GM10266 (cell line): ENCODE measurements at regions not wholly inside any gene's neighbourhood (a gene's known extent, or its start where the extent isn't known, plus 50 kb on each side); places are given as distances from the start of the nearest gene placed in this dataset.

Experiments
- DNase-seq: peaks from one replicate; pipeline ENCODE4 v3.0.0; 2012; ENCODE audit errors: extremely low spot score
- CTCF ChIP-seq: IDR thresholded peaks from 2 replicates; pipeline ENCODE4 v1.5.1; 2012; ENCODE audit warnings: mild to moderate bottlenecking, low read depth; ENCODE audit not compliant: control insufficient read depth, insufficient read depth; ENCODE audit errors: missing control alignments

DNA sequence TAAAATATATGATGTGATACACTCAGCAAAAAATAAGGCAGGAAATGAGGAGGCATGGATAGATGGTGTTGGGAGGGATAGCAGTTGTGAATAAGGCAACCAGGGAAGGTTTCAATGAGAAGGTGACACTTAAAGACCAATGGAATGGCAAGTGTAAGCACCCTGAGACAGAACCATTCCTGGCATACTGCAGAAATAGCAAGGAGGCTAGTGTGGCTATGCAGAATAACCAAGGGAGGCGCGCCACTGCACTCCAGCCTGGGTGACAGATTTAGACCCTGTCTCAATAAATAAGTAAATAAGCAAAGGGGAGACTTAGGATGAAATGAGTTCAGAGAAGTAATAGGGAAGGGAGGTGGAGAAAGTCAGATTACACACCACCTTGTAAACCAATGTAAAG is 113.9 kb downstream of the TOMM20 start:
- TF ChIP-seq CTCF = no peak
- no peak for DNase-seq

DNA sequence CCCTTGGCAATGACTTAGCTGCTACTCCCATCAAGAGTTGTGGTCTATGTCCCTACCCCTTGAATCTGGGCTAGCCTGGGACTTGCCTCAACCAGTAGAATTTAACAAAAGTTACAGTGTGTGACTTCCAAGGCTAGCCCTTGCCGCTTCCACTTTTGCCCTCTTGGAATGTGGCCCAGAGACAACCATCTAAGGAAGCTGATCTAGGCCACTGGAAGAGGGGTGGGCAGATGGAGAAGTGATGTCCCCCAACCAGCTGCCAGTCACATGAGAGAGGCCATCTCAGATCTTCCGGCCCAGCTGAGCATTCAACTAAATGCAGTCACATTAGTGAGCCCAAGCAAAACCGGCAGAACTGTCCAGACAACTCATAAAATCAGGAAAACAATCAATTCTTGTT is 115.1 kb downstream of the TOMM20 start:
- no peak for DNase-seq
- no peak for TF ChIP-seq CTCF

DNA sequence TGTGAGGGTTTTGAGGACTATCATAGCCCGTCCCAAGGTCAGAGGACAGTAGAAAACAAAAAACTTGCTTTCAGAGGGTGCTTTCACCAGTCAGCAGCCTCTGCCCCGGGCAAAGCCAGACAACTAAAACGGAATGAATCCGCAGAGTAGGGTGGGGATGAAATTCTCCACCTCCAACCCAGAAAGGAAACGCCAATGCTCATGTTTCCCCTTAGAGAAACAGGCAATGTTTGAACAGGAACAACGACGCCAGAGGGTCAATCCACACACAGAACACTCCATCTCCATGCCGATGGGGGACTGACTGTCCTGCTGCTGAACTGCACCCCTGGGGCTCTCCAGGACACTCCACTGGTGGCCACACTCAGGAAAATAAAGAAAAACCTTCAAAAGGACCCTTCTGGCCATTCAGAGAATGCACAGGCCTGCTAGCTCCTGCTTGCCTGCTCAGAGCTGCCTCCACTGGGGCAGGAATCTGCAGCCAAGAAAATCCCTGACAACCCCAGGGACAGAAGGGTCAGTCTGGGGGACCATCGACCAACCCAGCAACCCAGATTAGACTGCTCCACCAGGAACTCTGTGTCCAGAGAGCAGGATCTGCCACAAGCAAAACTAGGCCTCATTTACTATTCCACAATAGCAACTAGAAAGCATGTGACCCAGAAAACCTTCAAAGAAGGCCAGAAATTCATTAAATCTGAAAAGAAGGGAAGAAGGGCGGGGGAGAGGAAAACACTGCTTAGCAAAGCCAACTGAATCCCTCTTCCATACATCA is 116.0 kb downstream of the TOMM20 start:
- TF ChIP-seq CTCF = no peak
- DNase-seq = no peak

GRCh38 chr1:235011599-235012435 is 116.8 kb downstream of the TOMM20 start:
- TF ChIP-seq CTCF = no peak
- DNase-seq = peak; percentile 80

DNA sequence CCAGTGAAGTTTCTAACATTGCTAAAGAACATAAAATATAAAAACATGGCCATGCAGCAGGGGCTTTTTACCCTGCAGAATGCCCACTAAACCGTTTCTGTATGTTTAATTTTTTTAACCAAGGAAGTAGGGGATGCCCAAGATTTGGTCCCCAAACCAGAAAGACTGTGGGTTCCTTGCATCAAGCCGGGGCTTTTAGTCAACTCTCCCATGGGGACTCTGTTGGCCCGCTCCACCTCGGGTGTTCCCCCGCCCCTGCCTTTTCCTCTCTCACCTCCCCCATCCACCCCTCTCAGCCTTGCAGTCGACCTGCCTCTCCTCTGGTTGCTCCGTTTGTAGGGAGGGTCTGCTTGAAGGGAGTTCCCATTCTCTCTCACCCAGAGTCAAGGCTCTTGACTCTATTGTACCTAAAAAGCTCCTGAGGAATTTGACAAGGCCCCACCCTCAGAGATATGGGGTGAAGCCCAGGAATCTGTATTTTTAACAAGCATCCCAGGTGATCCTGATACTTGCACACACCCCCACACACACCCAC is 117.5 kb downstream of the TOMM20 start:
- peak; percentile 68 for DNase-seq
- TF ChIP-seq CTCF = no peak

- no peak for DNase-seq
Measured at GRCh38 chr1:235009561-235010306, 118.9 kb downstream of the TOMM20 start.

More at GRCh38 chr1:235009561-235010306, 118.9 kb downstream of the TOMM20 start:
- no peak for TF ChIP-seq CTCF
